ENCODE measurements at regions not wholly inside any gene's neighbourhood (a gene's known extent, or its start where the extent isn't known, plus 50 kb on each side); places are given as distances from the start of the nearest gene placed in this dataset.

DNA sequence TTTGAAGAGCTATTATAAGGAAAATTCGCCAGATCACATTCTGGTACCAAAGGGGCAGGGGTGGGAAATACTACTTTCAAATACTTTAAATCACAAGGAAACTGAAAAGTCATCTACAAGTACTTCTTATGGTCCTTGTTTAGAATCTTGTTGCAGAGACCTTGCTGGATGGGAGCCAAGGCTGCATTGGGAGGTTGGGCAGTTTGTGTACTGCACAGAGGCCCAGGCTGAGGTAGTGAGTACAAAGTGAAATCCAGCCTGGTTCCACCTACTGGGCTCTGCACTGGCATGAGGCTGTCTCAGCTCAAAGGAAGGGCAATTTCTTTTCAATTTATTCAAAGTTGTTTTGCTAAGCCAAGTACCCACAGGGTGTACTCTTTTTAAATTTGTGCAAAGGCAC, 140.3 kb upstream of the DLX2 start:
- H3K9me3 ChIP-seq, result no peaks in the 10 kb centered on the region
- H3K27me3 ChIP-seq, result peaks cover 0 to 13% (median 0%) of the 10 kb centered on the region in 4 donors
- intact Hi-C loops (cut with DNase I), result no loop called here
- no peak for DNase-seq (ENCODE audit: extremely low spot score)
- H3K4me3 ChIP-seq, result no peak overlapping the region
- no peak overlapping the region for H3K27ac ChIP-seq (replicated peaks in 1 of 4)
- TF ChIP-seq EP300 (IDR thresholded peaks at IDR 0.05), result no peak
- no peak for TF ChIP-seq POLR2A (IDR thresholded peaks at IDR 0.05; ENCODE audit: low read depth)
- TF ChIP-seq, protein P1, sequence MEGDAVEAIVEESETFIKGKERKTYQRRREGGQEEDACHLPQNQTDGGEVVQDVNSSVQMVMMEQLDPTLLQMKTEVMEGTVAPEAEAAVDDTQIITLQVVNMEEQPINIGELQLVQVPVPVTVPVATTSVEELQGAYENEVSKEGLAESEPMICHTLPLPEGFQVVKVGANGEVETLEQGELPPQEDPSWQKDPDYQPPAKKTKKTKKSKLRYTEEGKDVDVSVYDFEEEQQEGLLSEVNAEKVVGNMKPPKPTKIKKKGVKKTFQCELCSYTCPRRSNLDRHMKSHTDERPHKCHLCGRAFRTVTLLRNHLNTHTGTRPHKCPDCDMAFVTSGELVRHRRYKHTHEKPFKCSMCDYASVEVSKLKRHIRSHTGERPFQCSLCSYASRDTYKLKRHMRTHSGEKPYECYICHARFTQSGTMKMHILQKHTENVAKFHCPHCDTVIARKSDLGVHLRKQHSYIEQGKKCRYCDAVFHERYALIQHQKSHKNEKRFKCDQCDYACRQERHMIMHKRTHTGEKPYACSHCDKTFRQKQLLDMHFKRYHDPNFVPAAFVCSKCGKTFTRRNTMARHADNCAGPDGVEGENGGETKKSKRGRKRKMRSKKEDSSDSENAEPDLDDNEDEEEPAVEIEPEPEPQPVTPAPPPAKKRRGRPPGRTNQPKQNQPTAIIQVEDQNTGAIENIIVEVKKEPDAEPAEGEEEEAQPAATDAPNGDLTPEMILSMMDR (IDR thresholded peaks at IDR 0.05), result no peak
- TF ChIP-seq POLR2AphosphoS5 (IDR thresholded peaks at IDR 0.05), result no peak
- no peaks in the 10 kb centered on the region for H3K4me1 ChIP-seq
- H3K36me3 ChIP-seq, result no peaks in the 10 kb centered on the region
- 100% methylated on average over 1 of the region's 1 CpG for WGBS

DNA sequence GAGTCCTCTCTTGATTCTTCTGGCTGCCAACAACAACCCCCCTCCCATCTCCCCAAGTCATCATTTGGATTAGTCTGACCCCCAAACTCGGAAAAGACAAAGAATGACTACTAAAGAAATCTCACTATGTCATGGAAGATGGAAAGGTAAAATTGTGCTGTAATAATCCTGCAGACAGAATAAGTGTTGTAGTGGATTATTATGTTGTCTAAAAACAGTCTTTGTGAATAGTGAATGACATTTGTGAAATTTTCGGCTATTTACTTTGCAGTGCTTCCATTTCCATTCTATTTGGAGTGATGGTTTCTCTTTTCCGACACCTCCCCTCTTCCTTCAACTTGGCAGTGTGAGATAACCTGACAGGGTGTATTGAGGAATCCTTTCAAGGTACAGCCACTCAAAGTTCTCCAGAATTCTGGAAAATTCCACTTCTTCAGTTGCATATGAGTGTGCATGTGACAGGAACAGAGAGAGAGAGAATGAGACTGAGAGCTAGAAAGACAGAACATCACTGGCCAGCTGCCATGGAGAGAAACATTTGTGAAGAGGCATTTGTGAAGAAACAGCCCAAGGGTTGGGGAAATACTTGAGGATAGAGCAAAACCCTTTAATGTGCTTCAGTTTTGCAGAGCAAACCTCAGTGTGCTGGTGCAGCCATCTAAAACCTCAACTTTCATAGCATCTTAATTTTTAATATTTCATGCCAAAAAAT, 141.9 kb upstream of the DLX2 start:
- H3K9me3 ChIP-seq, result no peaks in the 10 kb centered on the region
- H3K36me3 ChIP-seq, result no peaks in the 10 kb centered on the region
- TF ChIP-seq POLR2AphosphoS5 (IDR thresholded peaks at IDR 0.05), result no peak
- TF ChIP-seq, protein P1 (IDR thresholded peaks at IDR 0.05), result no peak
- TF ChIP-seq EP300 (IDR thresholded peaks at IDR 0.05), result no peak
- no peak for TF ChIP-seq POLR2A (IDR thresholded peaks at IDR 0.05; ENCODE audit: low read depth)
- H3K4me1 ChIP-seq, result no peaks in the 10 kb centered on the region
- no peak for DNase-seq (ENCODE audit: extremely low spot score)
- WGBS, result 89% methylated on average over 3 of the region's 3 CpGs
- H3K27ac ChIP-seq (replicated peaks in 1 of 4), result no peak overlapping the region
- no peaks in the 10 kb centered on the region for H3K27me3 ChIP-seq
- H3K4me3 ChIP-seq, result no peak overlapping the region
- intact Hi-C loops (cut with DNase I), result no loop called here

- DNase-seq (ENCODE audit: extremely low spot score), result no peak
- H3K27ac ChIP-seq (replicated peaks in 1 of 4), result no peak overlapping the region
- no peaks in the 10 kb centered on the region for H3K9me3 ChIP-seq
- 72% methylated on average over 4 of the region's 4 CpGs for WGBS
- peaks cover 0 to 2% (median under 1%) of the 10 kb centered on the region in 4 donors for H3K4me1 ChIP-seq
- H3K4me3 ChIP-seq, result no peak overlapping the region
- TF ChIP-seq EP300 (IDR thresholded peaks at IDR 0.05), result no peak
- no peaks in the 10 kb centered on the region for H3K36me3 ChIP-seq
- intact Hi-C loops (cut with DNase I), result no loop called here
- no peaks in the 10 kb centered on the region for H3K27me3 ChIP-seq
Measured at GRCh38 chr2:172246649-172247048, 143.9 kb upstream of the DLX2 start.

- no peaks in the 10 kb centered on the region for H3K36me3 ChIP-seq
- peaks cover 0 to 6% (median 3%) of the 10 kb centered on the region in 4 donors for H3K4me1 ChIP-seq
- no peaks in the 10 kb centered on the region for H3K27me3 ChIP-seq
- WGBS, result 87% methylated on average over 6 of the region's 6 CpGs
- DNase-seq (ENCODE audit: extremely low spot score), result no peak
- no peaks in the 10 kb centered on the region for H3K9me3 ChIP-seq
- no peak overlapping the region for H3K4me3 ChIP-seq
- TF ChIP-seq, protein P1 (IDR thresholded peaks at IDR 0.05), result no peak
- TF ChIP-seq POLR2AphosphoS5 (IDR thresholded peaks at IDR 0.05) (no peak), POLR2A (IDR thresholded peaks at IDR 0.05; ENCODE audit: low read depth) (no peak), EP300 (IDR thresholded peaks at IDR 0.05) (no peak)
- intact Hi-C loops (cut with DNase I), result no loop called here
- no peak overlapping the region for H3K27ac ChIP-seq (replicated peaks in 1 of 4)
Measured at GRCh38 chr2:172247203-172247602, 144.5 kb upstream of the DLX2 start.

GRCh38 chr2:172248381-172248780, 145.7 kb upstream of the DLX2 start:
- intact Hi-C loops (cut with DNase I), result no loop called here
- H3K9me3 ChIP-seq, result no peaks in the 10 kb centered on the region
- H3K27me3 ChIP-seq, result no peaks in the 10 kb centered on the region
- no peak for TF ChIP-seq POLR2AphosphoS5 (IDR thresholded peaks at IDR 0.05)
- TF ChIP-seq POLR2A (IDR thresholded peaks at IDR 0.05; ENCODE audit: low read depth), result no peak
- no peak for TF ChIP-seq EP300 (IDR thresholded peaks at IDR 0.05)
- no peaks in the 10 kb centered on the region for H3K36me3 ChIP-seq
- H3K27ac ChIP-seq (replicated peaks in 1 of 4), result no peak overlapping the region
- H3K4me1 ChIP-seq, result peaks cover 0 to 6% (median 3%) of the 10 kb centered on the region in 4 donors
- H3K4me3 ChIP-seq, result no peak overlapping the region
- 79% methylated on average over 4 of the region's 4 CpGs for WGBS
- no peak for DNase-seq (ENCODE audit: extremely low spot score)

GRCh38 chr2:172248785-172249187, 146.1 kb upstream of the DLX2 start:
- Histone ChIP-seq H3K4me3 (no peak overlapping the region), H3K9me3 (no peaks in the 10 kb centered on the region), H3K27ac (replicated peaks in 1 of 4) (no peak overlapping the region), H3K36me3 (no peaks in the 10 kb centered on the region), H3K4me1 (peaks cover 0 to 6% (median 3%) of the 10 kb centered on the region in 4 donors), H3K27me3 (no peaks in the 10 kb centered on the region)
- no peak for DNase-seq (ENCODE audit: extremely low spot score)
- TF ChIP-seq POLR2A (IDR thresholded peaks at IDR 0.05; ENCODE audit: low read depth), result no peak
- TF ChIP-seq EP300 (IDR thresholded peaks at IDR 0.05), result no peak
- TF ChIP-seq POLR2AphosphoS5 (IDR thresholded peaks at IDR 0.05), result no peak
- TF ChIP-seq, protein P1 (IDR thresholded peaks at IDR 0.05), result no peak
- intact Hi-C loops (cut with DNase I), result no loop called here
- WGBS, result 50% methylated on average over 1 of the region's 1 CpG
